H1 (cell line): ENCODE measurements at regions not wholly inside any gene's neighbourhood (a gene's known extent, or its start where the extent isn't known, plus 50 kb on each side); places are given as distances from the start of the nearest gene placed in this dataset.

Experiments used
- CHD7 ChIP-seq: fragments of 300-600 bp; sonication (generic); IDR thresholded peaks from 2 replicates; pipeline ENCODE4 v1.7.1; 2012; ENCODE audit warnings: low read length, moderate library complexity, mild to moderate bottlenecking, inconsistent platforms; ENCODE audit not compliant: insufficient replicate concordance
- MAX ChIP-seq: IDR thresholded peaks from 2 replicates; pipeline ENCODE4 v1.6.1; 2012; ENCODE audit warnings: inconsistent platforms
- TF ChIP-seq, protein P1 (sequence below): IDR thresholded peaks from 2 replicates; pipeline ENCODE4 v1.6.1; 2012; ENCODE audit warnings: inconsistent platforms

GRCh38 chr3:153880493-153880892, 240.7 kb upstream of the ARHGEF26 start (continued):
- TF ChIP-seq CHD7, result no peak
- TF ChIP-seq MAX, result no peak
- TF ChIP-seq, protein P1, sequence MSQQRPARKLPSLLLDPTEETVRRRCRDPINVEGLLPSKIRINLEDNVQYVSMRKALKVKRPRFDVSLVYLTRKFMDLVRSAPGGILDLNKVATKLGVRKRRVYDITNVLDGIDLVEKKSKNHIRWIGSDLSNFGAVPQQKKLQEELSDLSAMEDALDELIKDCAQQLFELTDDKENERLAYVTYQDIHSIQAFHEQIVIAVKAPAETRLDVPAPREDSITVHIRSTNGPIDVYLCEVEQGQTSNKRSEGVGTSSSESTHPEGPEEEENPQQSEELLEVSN, result no peak
